ENCODE measurements at regions not wholly inside any gene's neighbourhood (a gene's known extent, or its start where the extent isn't known, plus 50 kb on each side); places are given as distances from the start of the nearest gene placed in this dataset.

DNA sequence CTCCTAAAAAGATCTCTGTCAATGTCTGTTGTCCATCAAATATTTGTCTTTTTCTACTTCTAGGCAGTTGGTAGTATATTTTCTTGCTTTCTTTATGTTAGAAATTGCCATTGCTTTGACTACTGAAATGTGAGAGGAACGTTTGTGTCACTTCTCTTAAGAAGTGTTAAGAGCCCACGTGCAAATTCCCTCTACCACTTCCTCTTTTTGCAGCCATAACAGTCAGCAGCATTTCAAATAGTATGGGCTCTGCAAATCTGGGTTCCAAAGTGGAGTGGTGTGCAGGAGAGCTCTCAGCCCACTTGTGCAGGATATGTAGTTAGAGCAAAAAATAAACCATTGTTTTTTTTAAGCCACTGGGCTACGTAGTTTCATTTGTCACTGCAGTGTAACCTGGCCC is 314.0 kb downstream of the MEIS1 start:
- TF ChIP-seq FOXA1 (IDR thresholded peaks at IDR 0.05) (no peak), BHLHE40 (IDR thresholded peaks at IDR 0.05; ENCODE audit: borderline replicate concordance) (no peak), TARDBP (IDR thresholded peaks at IDR 0.05) (no peak), FOXM1 (IDR thresholded peaks at IDR 0.05; ENCODE audit: borderline replicate concordance) (no peak), ZNF384 (IDR thresholded peaks at IDR 0.05) (no peak), SP1 (IDR thresholded peaks at IDR 0.05) (no peak), HDGF (IDR thresholded peaks at IDR 0.05; ENCODE audit: borderline replicate concordance) (no peak), NFRKB (IDR thresholded peaks at IDR 0.05) (no peak), FOXK2 (IDR thresholded peaks at IDR 0.05) (no peak), ARNT (IDR thresholded peaks at IDR 0.05) (no peak), SUZ12 (IDR thresholded peaks at IDR 0.05) (no peak), PKNOX1 (IDR thresholded peaks at IDR 0.05) (no peak), CTBP1 (IDR thresholded peaks at IDR 0.05; ENCODE audit: borderline replicate concordance) (no peak), LEF1 (IDR thresholded peaks at IDR 0.05; ENCODE audit: borderline replicate concordance) (no peak)

Data from HEK293T (cell line).